PC-9 (cell line): ENCODE measurements at regions not wholly inside any gene's neighbourhood (a gene's known extent, or its start where the extent isn't known, plus 50 kb on each side); places are given as distances from the start of the nearest gene placed in this dataset.

Experiments used
- BruUV-seq: library from RNA; stranded (reverse); fragments of 400-500 nt; replicated peaks from 2 replicates; lab custom pipeline; 2021; lab: Mats Ljungman, UMichigan
- CTCF ChIA-PET: fragments of 300-600 bp; sonication (Branson Sonifier 250); formaldehyde crosslinking; loops from one replicate; lab custom pipeline; 2022; ENCODE audit warnings: antibody characterized with exemption; lab: Charles Lee
- POLR2A ChIA-PET: fragments of 300-600 bp; sonication (Branson Sonifier 250); formaldehyde crosslinking; loops from one replicate; lab custom pipeline; 2022; ENCODE audit warnings: antibody characterized with exemption; ENCODE audit not compliant: unreplicated experiment; lab: Charles Lee
- DNase-seq, 2 experiments: peaks; one replicate each; pipeline versions ENCODE4 v3.0.0 to v3.0.0-alpha.2; 2015 to 2022; ENCODE audit warnings: mixed read lengths in 1 of 2
- H2AFZ ChIP-seq: fragments of 200-600 bp; sonication (generic); 2 replicates; pipeline ENCODE4 v1.8.1; 2017; ENCODE audit warnings: antibody characterized with exemption
- H3F3A ChIP-seq: fragments of 200-600 bp; sonication (generic); 2 replicates; pipeline ENCODE4 v1.8.1; 2017; ENCODE audit warnings: antibody characterized with exemption, mild to moderate bottlenecking, low read depth; ENCODE audit not compliant: insufficient read depth
- H3K27ac ChIP-seq: fragments of 200-600 bp; sonication (generic); 2 replicates; pipeline ENCODE4 v1.6.1; 2016; ENCODE audit warnings: mixed run types
- H3K27me3 ChIP-seq: fragments of 200-600 bp; sonication (generic); 2 replicates; pipeline ENCODE4 v1.6.1; 2016; ENCODE audit warnings: low read depth, mixed run types; ENCODE audit not compliant: insufficient read depth
- H3K36me3 ChIP-seq: fragments of 200-600 bp; sonication (generic); 2 replicates; pipeline ENCODE4 v1.6.1; 2016; ENCODE audit warnings: low read depth, mixed run types
- H3K4me1 ChIP-seq: fragments of 200-600 bp; sonication (generic); replicated peaks from 2 replicates; pipeline ENCODE4 v1.6.1; 2016; ENCODE audit warnings: mixed run types; ENCODE audit not compliant: insufficient read depth
- H3K4me2 ChIP-seq: fragments of 200-600 bp; sonication (generic); 2 replicates; pipeline ENCODE4 v1.6.1; 2017; ENCODE audit warnings: mixed run types
- H3K4me3 ChIP-seq: fragments of 200-600 bp; sonication (generic); 2 replicates; pipeline ENCODE4 v1.6.1; 2016; ENCODE audit warnings: mixed run types
- H3K79me2 ChIP-seq: fragments of 200-600 bp; sonication (generic); 2 replicates; pipeline ENCODE4 v1.6.1; 2017; ENCODE audit warnings: low read depth, mixed run types
- H3K9me2 ChIP-seq: fragments of 200-600 bp; sonication (generic); 2 replicates; pipeline ENCODE4 v1.8.1; 2017; ENCODE audit warnings: mild to moderate bottlenecking; ENCODE audit not compliant: insufficient read depth
- H3K9me3 ChIP-seq: fragments of 200-600 bp; sonication (generic); 2 replicates; pipeline ENCODE4 v1.8.1; 2016; ENCODE audit warnings: low read depth; ENCODE audit not compliant: insufficient read depth
- H4K20me1 ChIP-seq: fragments of 200-600 bp; sonication (generic); 2 replicates; pipeline ENCODE4 v1.8.1; 2017; ENCODE audit not compliant: insufficient read depth
- CTCF ChIP-seq: fragments of 200-600 bp; sonication (generic); conservative IDR thresholded peaks from 2 replicates; pipeline ENCODE4 v1.6.1; 2017; ENCODE audit warnings: mixed run types, antibody characterized with exemption, mild to moderate bottlenecking, moderate library complexity
- EZH2 ChIP-seq: fragments of 200-600 bp; sonication (generic); IDR thresholded peaks from 2 replicates; pipeline ENCODE4 v1.8.0; 2017; ENCODE audit warnings: antibody characterized with exemption, low read depth
- intact Hi-C: fragments of 100-400 bp; cut with micrococcal nuclease; formaldehyde crosslinking; loops from one replicate; pipeline ENCODE4 v1.10.0; 2022; ENCODE audit not compliant: unreplicated experiment

DNA sequence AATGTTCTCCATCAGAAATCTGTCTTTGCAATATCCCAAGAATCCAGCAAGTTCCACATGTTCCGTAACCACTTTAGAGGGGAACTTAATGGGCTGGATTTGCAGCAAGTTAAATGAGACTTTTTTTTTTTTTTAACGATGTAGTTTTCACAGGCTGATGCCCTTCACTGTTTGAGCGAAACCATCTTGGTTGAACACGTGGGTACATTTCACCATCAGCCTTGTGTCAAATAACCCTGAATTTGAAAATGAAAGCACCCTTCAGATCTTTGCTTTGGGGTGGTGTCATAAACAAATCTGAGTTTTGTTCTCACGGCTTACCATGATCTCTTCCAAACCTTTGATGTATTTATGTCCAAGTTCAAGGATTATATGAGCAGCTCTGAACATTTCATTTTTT, 73.7 kb upstream of the EXOC2 start:
- Histone ChIP-seq H3K79me2 (no peaks in the 10 kb centered on the region), H2AFZ (no peak overlapping the region), H3K36me3 (no peaks in the 10 kb centered on the region), H3K27me3 (peaks cover 16% of the 10 kb centered on the region; the same call in 1 of the 2 replicates), H3K4me1 (no peaks in the 10 kb centered on the region), H3K4me2 (no peak overlapping the region), H3K9me2 (no peaks in the 10 kb centered on the region), H3K9me3 (no peaks in the 10 kb centered on the region), H3K4me3 (no peak overlapping the region), H4K20me1 (no peaks in the 10 kb centered on the region), H3F3A (no peaks in the 10 kb centered on the region), H3K27ac (no peak overlapping the region)
- intact Hi-C loops, result no loop called here
- TF ChIP-seq EZH2, result no peak
- TF ChIP-seq CTCF, result no peak
- no TSS peak for BruUV-seq
- CTCF ChIA-PET, result interaction anchor here (0.6 kb wide), 1 partner anchor 616 kb away, joined by 3 read pairs; no protein-coding TSS in a partner anchor
- POLR2A ChIA-PET, result no interaction called here
- no peak for DNase-seq

- Histone ChIP-seq H2AFZ (no peak overlapping the region), H3K4me2 (no peak overlapping the region), H4K20me1 (no peaks in the 10 kb centered on the region), H3K9me2 (no peaks in the 10 kb centered on the region), H3K36me3 (no peaks in the 10 kb centered on the region), H3K27ac (no peak overlapping the region), H3K4me1 (no peaks in the 10 kb centered on the region), H3K4me3 (no peak overlapping the region), H3F3A (no peaks in the 10 kb centered on the region), H3K27me3 (peaks cover 12% of the 10 kb centered on the region; the same call in 1 of the 2 replicates), H3K79me2 (no peaks in the 10 kb centered on the region), H3K9me3 (no peaks in the 10 kb centered on the region)
- TF ChIP-seq EZH2 (no peak), CTCF (no peak)
- CTCF ChIA-PET, result no interaction called here
- no TSS peak for BruUV-seq
- intact Hi-C loops, result no loop called here
- POLR2A ChIA-PET, result no interaction called here
- DNase-seq, result no peak
Measured at GRCh38 chr6:761997-762396, 69.1 kb upstream of the EXOC2 start.

GRCh38 chr6:760982-761955, 68.3 kb upstream of the EXOC2 start:
- no peak overlapping the region for H3K27ac ChIP-seq
- H3K4me2 ChIP-seq, result no peak overlapping the region
- ChIA-PET CTCF (no interaction called here), POLR2A (no interaction called here)
- BruUV-seq, result no TSS peak
- H3F3A ChIP-seq, result no peaks in the 10 kb centered on the region
- no peaks in the 10 kb centered on the region for H3K9me2 ChIP-seq
- no peaks in the 10 kb centered on the region for H3K36me3 ChIP-seq
- H3K4me3 ChIP-seq, result no peak overlapping the region
- H3K27me3 ChIP-seq, result peaks cover 12% of the 10 kb centered on the region; the same call in 1 of the 2 replicates
- TF ChIP-seq CTCF (no peak), EZH2 (no peak)
- H2AFZ ChIP-seq, result no peak overlapping the region
- no peaks in the 10 kb centered on the region for H3K79me2 ChIP-seq
- H3K9me3 ChIP-seq, result no peaks in the 10 kb centered on the region
- no peak for DNase-seq
- intact Hi-C loops, result no loop called here
- no peaks in the 10 kb centered on the region for H4K20me1 ChIP-seq
- H3K4me1 ChIP-seq, result no peaks in the 10 kb centered on the region
